ENCODE measurements at regions not wholly inside any gene's neighbourhood (a gene's known extent, or its start where the extent isn't known, plus 50 kb on each side); places are given as distances from the start of the nearest gene placed in this dataset.

GRCh38 chr20:4441871-4442270 lies 192.8 kb upstream of the ADRA1D start:
- no peaks in the 10 kb centered on the region for H3K9me3 ChIP-seq
- WGBS (ENCODE audit: low lambda C conversion rate) = 59% methylated on average over 3 of the region's 3 CpGs
- ChIA-PET POLR2A (no interaction called here), CTCF (no interaction called here)
- no peak for TF ChIP-seq GATA2 (CRISPR knock-in tag; IDR thresholded peaks at IDR 0.05)
- TF ChIP-seq EZH2phosphoT487 (IDR thresholded peaks at IDR 0.05; ENCODE audit: borderline replicate concordance, low read depth) = no peak
- no peak for TF ChIP-seq ELF1 (IDR thresholded peaks at IDR 0.05)
- no peak for TF ChIP-seq TCF12 (IDR thresholded peaks at IDR 0.05)
- TF ChIP-seq MEF2A (IDR thresholded peaks at IDR 0.05; ENCODE audit: borderline replicate concordance, low read depth) = no peak
- peaks cover 0 to 32% of the 10 kb centered on the region in 2 experiments; a peak in 2 of 4 replicates for H3K4me1 ChIP-seq (ENCODE audit: control insufficient read depth in 1 of 2, insufficient read depth in 2 of 2, low read depth in 1 of 2, low read length in 1 of 2)
- H3F3A ChIP-seq (replicated peaks; ENCODE audit: insufficient read depth) = peaks cover 26% of the 10 kb centered on the region
- H3K4me2 ChIP-seq = no peak overlapping the region
- H3K36me3 ChIP-seq (replicated peaks in 1 of 2; ENCODE audit: control insufficient read depth in 1 of 2, insufficient read depth in 2 of 2, low read length in 1 of 2) = no peaks in the 10 kb centered on the region
- H2AFZ ChIP-seq (ENCODE audit: low read depth) = no peak overlapping the region
- H3K27ac ChIP-seq (ENCODE audit: low read depth in 2 of 2, low read length in 1 of 2) = no peak overlapping the region
- DNase-seq = no peak
- no peaks in the 10 kb centered on the region for H3K79me2 ChIP-seq (ENCODE audit: insufficient read depth)
- H3K9ac ChIP-seq = no peak overlapping the region
- H3K27me3 ChIP-seq (ENCODE audit: insufficient read depth) = no peaks in the 10 kb centered on the region
- no peaks in the 10 kb centered on the region for H3K9me2 ChIP-seq
- no peaks in the 10 kb centered on the region for H4K20me1 ChIP-seq (ENCODE audit: insufficient read depth)
- H3K4me3 ChIP-seq (ENCODE audit: low read depth in 2 of 2, low read length in 1 of 2) = no peak overlapping the region

DNA sequence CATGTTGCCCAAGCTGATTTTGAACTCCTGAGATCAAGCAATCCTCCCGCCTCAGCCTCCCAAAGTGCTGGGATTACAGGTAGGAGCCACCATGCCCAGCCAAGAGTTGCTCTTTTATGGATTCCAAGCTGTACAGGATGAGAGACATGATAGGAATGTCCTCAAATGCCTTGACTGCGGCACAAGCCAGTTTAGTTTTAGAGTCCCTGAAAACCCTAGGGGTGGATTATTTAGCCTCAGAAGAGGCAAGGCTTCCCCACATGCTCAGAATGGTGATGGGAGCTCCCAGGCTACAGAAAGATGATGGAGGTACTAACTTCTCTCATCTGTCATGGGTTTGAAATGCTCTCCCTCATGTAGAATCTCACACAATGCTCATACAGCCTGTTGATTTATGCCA lies 192.1 kb upstream of the ADRA1D start:
- Histone ChIP-seq H3K4me3 (ENCODE audit: low read depth in 2 of 2, low read length in 1 of 2) (no peak overlapping the region), H3K27me3 (ENCODE audit: insufficient read depth) (no peaks in the 10 kb centered on the region), H2AFZ (ENCODE audit: low read depth) (no peak overlapping the region), H4K20me1 (ENCODE audit: insufficient read depth) (no peaks in the 10 kb centered on the region), H3K27ac (ENCODE audit: low read depth in 2 of 2, low read length in 1 of 2) (no peak overlapping the region), H3K9me3 (no peaks in the 10 kb centered on the region), H3K9me2 (no peaks in the 10 kb centered on the region), H3F3A (replicated peaks; ENCODE audit: insufficient read depth) (peaks cover 26% of the 10 kb centered on the region), H3K4me2 (no peak overlapping the region), H3K9ac (no peak overlapping the region), H3K36me3 (replicated peaks in 1 of 2; ENCODE audit: control insufficient read depth in 1 of 2, insufficient read depth in 2 of 2, low read length in 1 of 2) (no peaks in the 10 kb centered on the region), H3K4me1 (ENCODE audit: control insufficient read depth in 1 of 2, insufficient read depth in 2 of 2, low read depth in 1 of 2, low read length in 1 of 2) (peaks cover 0 to 30% of the 10 kb centered on the region in 2 experiments; a peak in 2 of 4 replicates), H3K79me2 (ENCODE audit: insufficient read depth) (no peaks in the 10 kb centered on the region)
- TF ChIP-seq, protein P1, sequence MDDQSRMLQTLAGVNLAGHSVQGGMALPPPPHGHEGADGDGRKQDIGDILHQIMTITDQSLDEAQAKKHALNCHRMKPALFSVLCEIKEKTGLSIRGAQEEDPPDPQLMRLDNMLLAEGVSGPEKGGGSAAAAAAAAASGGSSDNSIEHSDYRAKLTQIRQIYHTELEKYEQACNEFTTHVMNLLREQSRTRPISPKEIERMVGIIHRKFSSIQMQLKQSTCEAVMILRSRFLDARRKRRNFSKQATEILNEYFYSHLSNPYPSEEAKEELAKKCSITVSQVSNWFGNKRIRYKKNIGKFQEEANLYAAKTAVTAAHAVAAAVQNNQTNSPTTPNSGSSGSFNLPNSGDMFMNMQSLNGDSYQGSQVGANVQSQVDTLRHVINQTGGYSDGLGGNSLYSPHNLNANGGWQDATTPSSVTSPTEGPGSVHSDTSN (IDR thresholded peaks at IDR 0.05) = no peak
- TF ChIP-seq JUND (IDR thresholded peaks at IDR 0.05) (no peak), MXI1 (IDR thresholded peaks at IDR 0.05; ENCODE audit: low read depth, low read length) (no peak), NFIC (IDR thresholded peaks at IDR 0.05; ENCODE audit: borderline replicate concordance) (no peak), TAF1 (IDR thresholded peaks at IDR 0.05; ENCODE audit: borderline replicate concordance, low read depth, low read length) (no peak), ELF1 (IDR thresholded peaks at IDR 0.05) (no peak), YY1 (IDR thresholded peaks at IDR 0.05; ENCODE audit: low read depth) (no peak), RXRA (IDR thresholded peaks at IDR 0.05; ENCODE audit: borderline replicate concordance, low read depth) (no peak)
- TF ChIP-seq, protein P2, sequence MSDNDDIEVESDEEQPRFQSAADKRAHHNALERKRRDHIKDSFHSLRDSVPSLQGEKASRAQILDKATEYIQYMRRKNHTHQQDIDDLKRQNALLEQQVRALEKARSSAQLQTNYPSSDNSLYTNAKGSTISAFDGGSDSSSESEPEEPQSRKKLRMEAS (IDR thresholded peaks at IDR 0.05; ENCODE audit: low read depth) = no peak
- TF ChIP-seq, protein P3, sequence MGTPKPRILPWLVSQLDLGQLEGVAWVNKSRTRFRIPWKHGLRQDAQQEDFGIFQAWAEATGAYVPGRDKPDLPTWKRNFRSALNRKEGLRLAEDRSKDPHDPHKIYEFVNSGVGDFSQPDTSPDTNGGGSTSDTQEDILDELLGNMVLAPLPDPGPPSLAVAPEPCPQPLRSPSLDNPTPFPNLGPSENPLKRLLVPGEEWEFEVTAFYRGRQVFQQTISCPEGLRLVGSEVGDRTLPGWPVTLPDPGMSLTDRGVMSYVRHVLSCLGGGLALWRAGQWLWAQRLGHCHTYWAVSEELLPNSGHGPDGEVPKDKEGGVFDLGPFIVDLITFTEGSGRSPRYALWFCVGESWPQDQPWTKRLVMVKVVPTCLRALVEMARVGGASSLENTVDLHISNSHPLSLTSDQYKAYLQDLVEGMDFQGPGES (IDR thresholded peaks at IDR 0.05; ENCODE audit: low read depth, low read length) = no peak
- POLR2A ChIA-PET = no interaction called here
- CTCF ChIA-PET = no interaction called here
- WGBS (ENCODE audit: low lambda C conversion rate) = 41% methylated on average over 2 of the region's 2 CpGs
- no peak for DNase-seq

Data from SK-N-SH (cell line).